Transverse colon (tissue), 3 donors: ENCODE measurements at regions not wholly inside any gene's neighbourhood (a gene's known extent, or its start where the extent isn't known, plus 50 kb on each side); places are given as distances from the start of the nearest gene placed in this dataset.

Source experiments
- POLR2A ChIP-seq: fragments of 450-650 bp; IDR thresholded peaks from one replicate; pipeline ENCODE4 v1.6.1; 2016; ENCODE audit warnings: antibody characterized with exemption, mild to moderate bottlenecking, moderate library complexity
- TF ChIP-seq, protein P1 (sequence below), 5 experiments: fragments of 200-600 bp in 3 of 5; fragments of 450-650 bp in 2 of 5; sonication (generic) in 3 of 5; IDR thresholded peaks; 1 replicate in 2 of 5; 2 replicates in 3 of 5; pipeline ENCODE4 v1.5.1; 2016 to 2017; ENCODE audit warnings: antibody characterized with exemption in 5 of 5, inconsistent platforms in 3 of 5, mild to moderate bottlenecking in 2 of 5, moderate library complexity in 1 of 5

DNA sequence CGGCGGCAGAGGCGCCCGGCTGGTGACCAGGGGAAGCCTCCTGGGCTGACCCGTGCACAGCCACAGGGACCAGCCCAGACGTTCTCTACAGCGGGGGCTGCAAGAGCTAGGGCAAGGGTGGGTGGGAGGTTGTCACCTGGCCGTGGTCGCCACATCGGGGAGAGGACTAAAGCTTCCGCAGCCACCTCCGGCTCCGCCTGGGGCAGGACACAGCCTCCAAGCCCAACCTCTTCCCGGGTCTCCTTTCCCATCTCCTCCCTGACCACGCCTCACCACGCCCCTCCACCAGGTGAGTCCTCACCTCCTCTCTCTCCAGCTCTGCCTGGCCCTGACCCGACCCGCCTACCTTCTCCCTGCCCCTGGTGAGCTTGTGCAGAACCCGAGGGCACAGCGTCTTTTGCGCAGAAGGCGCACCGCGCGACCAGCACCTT is 75.9 kb upstream of the LMO1 start:
- TF ChIP-seq, protein P1, sequence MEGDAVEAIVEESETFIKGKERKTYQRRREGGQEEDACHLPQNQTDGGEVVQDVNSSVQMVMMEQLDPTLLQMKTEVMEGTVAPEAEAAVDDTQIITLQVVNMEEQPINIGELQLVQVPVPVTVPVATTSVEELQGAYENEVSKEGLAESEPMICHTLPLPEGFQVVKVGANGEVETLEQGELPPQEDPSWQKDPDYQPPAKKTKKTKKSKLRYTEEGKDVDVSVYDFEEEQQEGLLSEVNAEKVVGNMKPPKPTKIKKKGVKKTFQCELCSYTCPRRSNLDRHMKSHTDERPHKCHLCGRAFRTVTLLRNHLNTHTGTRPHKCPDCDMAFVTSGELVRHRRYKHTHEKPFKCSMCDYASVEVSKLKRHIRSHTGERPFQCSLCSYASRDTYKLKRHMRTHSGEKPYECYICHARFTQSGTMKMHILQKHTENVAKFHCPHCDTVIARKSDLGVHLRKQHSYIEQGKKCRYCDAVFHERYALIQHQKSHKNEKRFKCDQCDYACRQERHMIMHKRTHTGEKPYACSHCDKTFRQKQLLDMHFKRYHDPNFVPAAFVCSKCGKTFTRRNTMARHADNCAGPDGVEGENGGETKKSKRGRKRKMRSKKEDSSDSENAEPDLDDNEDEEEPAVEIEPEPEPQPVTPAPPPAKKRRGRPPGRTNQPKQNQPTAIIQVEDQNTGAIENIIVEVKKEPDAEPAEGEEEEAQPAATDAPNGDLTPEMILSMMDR (IDR thresholded peaks at IDR 0.05): no peak
- no peak for TF ChIP-seq POLR2A
